ENCODE measurements at regions not wholly inside any gene's neighbourhood (a gene's known extent, or its start where the extent isn't known, plus 50 kb on each side); places are given as distances from the start of the nearest gene placed in this dataset.
"Not testable (repeated sequence)": the region's sequence is repeated elsewhere in the genome, so short reads cannot be mapped to it uniquely, and the experiment has no call there.

GRCh38 chr2:129806317-129806716 lies 173.1 kb upstream of the RAB6C start:
- Histone ChIP-seq H3K9ac (no peak overlapping the region), H3K27ac (no peak overlapping the region), H4K20me1 (ENCODE audit: insufficient read depth) (no peaks in the 10 kb centered on the region), H3K79me2 (ENCODE audit: insufficient read depth, low read depth) (no peaks in the 10 kb centered on the region), H3K27me3 (ENCODE audit: insufficient read depth, low read depth) (no peaks in the 10 kb centered on the region), H3K4me1 (ENCODE audit: low read depth, poor library complexity, severe bottlenecking) (no peaks in the 10 kb centered on the region), H2AFZ (ENCODE audit: low read depth) (no peak overlapping the region), H3K4me2 (no peak overlapping the region), H3K36me3 (ENCODE audit: insufficient read depth) (no peaks in the 10 kb centered on the region), H3K4me3 (IDR thresholded peaks at IDR 0.05; ENCODE audit: insufficient read depth, low read depth, low read length) (no peak overlapping the region)
- TF ChIP-seq, protein P1, sequence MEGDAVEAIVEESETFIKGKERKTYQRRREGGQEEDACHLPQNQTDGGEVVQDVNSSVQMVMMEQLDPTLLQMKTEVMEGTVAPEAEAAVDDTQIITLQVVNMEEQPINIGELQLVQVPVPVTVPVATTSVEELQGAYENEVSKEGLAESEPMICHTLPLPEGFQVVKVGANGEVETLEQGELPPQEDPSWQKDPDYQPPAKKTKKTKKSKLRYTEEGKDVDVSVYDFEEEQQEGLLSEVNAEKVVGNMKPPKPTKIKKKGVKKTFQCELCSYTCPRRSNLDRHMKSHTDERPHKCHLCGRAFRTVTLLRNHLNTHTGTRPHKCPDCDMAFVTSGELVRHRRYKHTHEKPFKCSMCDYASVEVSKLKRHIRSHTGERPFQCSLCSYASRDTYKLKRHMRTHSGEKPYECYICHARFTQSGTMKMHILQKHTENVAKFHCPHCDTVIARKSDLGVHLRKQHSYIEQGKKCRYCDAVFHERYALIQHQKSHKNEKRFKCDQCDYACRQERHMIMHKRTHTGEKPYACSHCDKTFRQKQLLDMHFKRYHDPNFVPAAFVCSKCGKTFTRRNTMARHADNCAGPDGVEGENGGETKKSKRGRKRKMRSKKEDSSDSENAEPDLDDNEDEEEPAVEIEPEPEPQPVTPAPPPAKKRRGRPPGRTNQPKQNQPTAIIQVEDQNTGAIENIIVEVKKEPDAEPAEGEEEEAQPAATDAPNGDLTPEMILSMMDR (conservative IDR thresholded peaks at IDR 0.05; ENCODE audit: low read depth, low read length): no peak

- no peaks in the 10 kb centered on the region for H3K36me3 ChIP-seq (ENCODE audit: insufficient read depth)
- no peak overlapping the region for H3K4me3 ChIP-seq (IDR thresholded peaks at IDR 0.05; ENCODE audit: insufficient read depth, low read depth, low read length)
- H4K20me1 ChIP-seq (ENCODE audit: insufficient read depth): no peaks in the 10 kb centered on the region
- TF ChIP-seq, protein P1 (conservative IDR thresholded peaks at IDR 0.05; ENCODE audit: low read depth, low read length): no peak
- H3K79me2 ChIP-seq (ENCODE audit: insufficient read depth, low read depth): no peaks in the 10 kb centered on the region
- no peaks in the 10 kb centered on the region for H3K27me3 ChIP-seq (ENCODE audit: insufficient read depth, low read depth)
- no peak overlapping the region for H3K4me2 ChIP-seq
- no peak overlapping the region for H3K27ac ChIP-seq
- no peak overlapping the region for H2AFZ ChIP-seq (ENCODE audit: low read depth)
- no peak overlapping the region for H3K9ac ChIP-seq
- no peaks in the 10 kb centered on the region for H3K4me1 ChIP-seq (ENCODE audit: low read depth, poor library complexity, severe bottlenecking)
These were observed 172.5 kb upstream of the RAB6C start for GRCh38 chr2:129806990-129807389.

- not testable (repeated sequence) for H2AFZ ChIP-seq (ENCODE audit: low read depth); H3K4me2 ChIP-seq; H3K79me2 ChIP-seq (ENCODE audit: insufficient read depth, low read depth); H3K27me3 ChIP-seq (ENCODE audit: insufficient read depth, low read depth); H3K4me1 ChIP-seq (ENCODE audit: low read depth, poor library complexity, severe bottlenecking); H3K9ac ChIP-seq; H4K20me1 ChIP-seq (ENCODE audit: insufficient read depth); H3K27ac ChIP-seq; H3K4me3 ChIP-seq (IDR thresholded peaks at IDR 0.05; ENCODE audit: insufficient read depth, low read depth, low read length); H3K36me3 ChIP-seq (ENCODE audit: insufficient read depth)
These were observed 171.7 kb upstream of the RAB6C start for GRCh38 chr2:129807642-129808338.

DNA sequence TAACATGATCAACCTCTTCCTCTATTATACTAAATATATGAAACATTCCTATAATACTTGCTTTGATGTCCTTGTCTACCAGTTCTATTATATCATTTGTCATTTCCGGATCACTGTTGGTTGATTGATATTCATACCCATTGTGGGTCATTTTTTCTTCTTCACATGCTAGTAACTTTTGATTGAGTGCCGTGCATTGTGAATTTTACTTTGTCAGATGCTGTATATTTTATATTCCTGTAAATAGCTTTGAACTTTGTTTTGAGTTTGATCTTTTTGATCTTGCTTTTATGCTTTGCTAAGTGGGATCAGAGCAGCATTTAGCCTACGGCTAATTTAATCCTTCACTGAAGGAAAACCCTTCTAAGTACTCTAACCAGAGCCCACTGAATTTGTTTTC lies 168.9 kb upstream of the RAB6C start:
- TF ChIP-seq, protein P1 (conservative IDR thresholded peaks at IDR 0.05; ENCODE audit: low read depth, low read length): no peak
- no peak overlapping the region for H3K9ac ChIP-seq
- H3K36me3 ChIP-seq (ENCODE audit: insufficient read depth): no peaks in the 10 kb centered on the region
- no peaks in the 10 kb centered on the region for H3K4me1 ChIP-seq (ENCODE audit: low read depth, poor library complexity, severe bottlenecking)
- no peaks in the 10 kb centered on the region for H4K20me1 ChIP-seq (ENCODE audit: insufficient read depth)
- no peak overlapping the region for H3K4me2 ChIP-seq
- H3K4me3 ChIP-seq (IDR thresholded peaks at IDR 0.05; ENCODE audit: insufficient read depth, low read depth, low read length): no peak overlapping the region
- no peaks in the 10 kb centered on the region for H3K79me2 ChIP-seq (ENCODE audit: insufficient read depth, low read depth)
- H3K27me3 ChIP-seq (ENCODE audit: insufficient read depth, low read depth): no peaks in the 10 kb centered on the region
- H2AFZ ChIP-seq (ENCODE audit: low read depth): no peak overlapping the region
- no peak overlapping the region for H3K27ac ChIP-seq

GRCh38 chr2:129812071-129812470 lies 167.4 kb upstream of the RAB6C start:
- H3K4me2 ChIP-seq: no peak overlapping the region
- H3K4me1 ChIP-seq (ENCODE audit: low read depth, poor library complexity, severe bottlenecking): no peaks in the 10 kb centered on the region
- no peaks in the 10 kb centered on the region for H4K20me1 ChIP-seq (ENCODE audit: insufficient read depth)
- no peaks in the 10 kb centered on the region for H3K27me3 ChIP-seq (ENCODE audit: insufficient read depth, low read depth)
- H3K4me3 ChIP-seq (IDR thresholded peaks at IDR 0.05; ENCODE audit: insufficient read depth, low read depth, low read length): no peak overlapping the region
- H3K36me3 ChIP-seq (ENCODE audit: insufficient read depth): no peaks in the 10 kb centered on the region
- H3K9ac ChIP-seq: no peak overlapping the region
- TF ChIP-seq, protein P1 (conservative IDR thresholded peaks at IDR 0.05; ENCODE audit: low read depth, low read length): no peak
- no peak overlapping the region for H2AFZ ChIP-seq (ENCODE audit: low read depth)
- H3K27ac ChIP-seq: no peak overlapping the region
- no peaks in the 10 kb centered on the region for H3K79me2 ChIP-seq (ENCODE audit: insufficient read depth, low read depth)

All from KMS-11 (cell line).